ENCODE measurements at regions not wholly inside any gene's neighbourhood (a gene's known extent, or its start where the extent isn't known, plus 50 kb on each side); places are given as distances from the start of the nearest gene placed in this dataset.
A peak's percentile ranks its signal among the peaks of the same experiment; 100 is the strongest.

- Histone ChIP-seq H3K36me3 (ENCODE audit: control insufficient read depth, insufficient read depth, low read length) (no peaks in the 10 kb centered on the region), H3K27me3 (ENCODE audit: control insufficient read depth, insufficient read depth, low read length) (no peaks in the 10 kb centered on the region), H3K4me3 (ENCODE audit: low read depth, low read length) (no peak overlapping the region)
- DNase-seq (ENCODE audit: low read depth) (no peak), FAIRE-seq (no peak)
- no peak for TF ChIP-seq CTCF (IDR thresholded peaks at IDR 0.05; ENCODE audit: insufficient read depth, low read length, severe bottlenecking)
Observed at GRCh38 chr11:104584823-104585222, 313.4 kb downstream of the CASP12 start.

GRCh38 chr11:104583857-104584256 is 314.4 kb downstream of the CASP12 start:
- no peak overlapping the region for H3K4me3 ChIP-seq (ENCODE audit: low read depth, low read length)
- DNase-seq (ENCODE audit: low read depth) (no peak), FAIRE-seq (no peak)
- TF ChIP-seq CTCF (IDR thresholded peaks at IDR 0.05; ENCODE audit: insufficient read depth, low read length, severe bottlenecking), result no peak
- no peaks in the 10 kb centered on the region for H3K27me3 ChIP-seq (ENCODE audit: control insufficient read depth, insufficient read depth, low read length)
- H3K36me3 ChIP-seq (ENCODE audit: control insufficient read depth, insufficient read depth, low read length), result no peaks in the 10 kb centered on the region

GRCh38 chr11:104582431-104582830 is 315.8 kb downstream of the CASP12 start:
- Histone ChIP-seq H3K36me3 (ENCODE audit: control insufficient read depth, insufficient read depth, low read length) (no peaks in the 10 kb centered on the region), H3K27me3 (ENCODE audit: control insufficient read depth, insufficient read depth, low read length) (no peaks in the 10 kb centered on the region), H3K4me3 (ENCODE audit: low read depth, low read length) (no peak overlapping the region)
- peak; percentile 22 for DNase-seq (ENCODE audit: low read depth)
- FAIRE-seq, result no peak
- TF ChIP-seq CTCF (IDR thresholded peaks at IDR 0.05; ENCODE audit: insufficient read depth, low read length, severe bottlenecking), result no peak

GRCh38 chr11:104581246-104581980 is 316.8 kb downstream of the CASP12 start:
- H3K27me3 ChIP-seq (ENCODE audit: control insufficient read depth, insufficient read depth, low read length), result no peaks in the 10 kb centered on the region
- no peak for TF ChIP-seq CTCF (IDR thresholded peaks at IDR 0.05; ENCODE audit: insufficient read depth, low read length, severe bottlenecking)
- FAIRE-seq (no peak), DNase-seq (ENCODE audit: low read depth) (peak; percentile 86)
- no peak overlapping the region for H3K4me3 ChIP-seq (ENCODE audit: low read depth, low read length)
- no peaks in the 10 kb centered on the region for H3K36me3 ChIP-seq (ENCODE audit: control insufficient read depth, insufficient read depth, low read length)

- DNase-seq (ENCODE audit: low read depth) (peak; percentile 92), FAIRE-seq (no peak)
- Histone ChIP-seq H3K4me3 (ENCODE audit: low read depth, low read length) (no peak overlapping the region), H3K27me3 (ENCODE audit: control insufficient read depth, insufficient read depth, low read length) (no peaks in the 10 kb centered on the region), H3K36me3 (ENCODE audit: control insufficient read depth, insufficient read depth, low read length) (no peaks in the 10 kb centered on the region)
- no peak for TF ChIP-seq CTCF (IDR thresholded peaks at IDR 0.05; ENCODE audit: insufficient read depth, low read length, severe bottlenecking)
Observed at GRCh38 chr11:104573441-104573990, 324.7 kb downstream of the CASP12 start.

Data from bronchial epithelial cell (primary cell).